NCI-H2107 (cell line): ENCODE measurements at regions not wholly inside any gene's neighbourhood (a gene's known extent, or its start where the extent isn't known, plus 50 kb on each side); places are given as distances from the start of the nearest gene placed in this dataset.
"Not testable (repeated sequence)": the region's sequence is repeated elsewhere in the genome, so short reads cannot be mapped to it uniquely, and the experiment has no call there.

ENCODE experiments used
- DNase-seq: peaks from one replicate; lab custom pipeline; 2025; lab: John Stamatoyannopoulos, UW

- not testable (repeated sequence) for DNase-seq
Measured at GRCh38 chr7:76924756-76925155, 107.4 kb downstream of the SPDYE17 start.

DNA sequence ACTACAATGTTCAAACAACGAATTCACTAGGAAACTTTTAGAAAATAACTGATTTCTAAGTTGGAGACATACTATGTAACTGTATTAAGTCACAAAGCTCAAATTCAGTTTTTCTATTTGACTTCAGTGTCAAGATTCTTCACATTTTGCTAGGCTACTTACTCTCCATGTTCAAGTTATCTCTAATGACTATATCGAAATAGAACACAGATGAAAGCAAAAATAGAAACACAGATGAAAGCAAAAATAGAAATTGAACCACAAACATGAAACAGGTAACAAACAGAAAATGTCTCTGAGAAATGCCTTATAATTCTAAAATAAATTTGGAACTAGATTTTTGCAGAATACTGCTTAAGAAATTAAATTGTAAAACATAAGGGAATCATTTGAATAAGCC is 113.5 kb downstream of the SPDYE17 start:
- DNase-seq, result not testable (repeated sequence)

- not testable (repeated sequence) for DNase-seq
Measured at GRCh38 chr7:76914361-76914760, 117.8 kb downstream of the SPDYE17 start.

- not testable (repeated sequence) for DNase-seq
Measured at GRCh38 chr7:76912011-76912814, 119.9 kb downstream of the SPDYE17 start.

DNA sequence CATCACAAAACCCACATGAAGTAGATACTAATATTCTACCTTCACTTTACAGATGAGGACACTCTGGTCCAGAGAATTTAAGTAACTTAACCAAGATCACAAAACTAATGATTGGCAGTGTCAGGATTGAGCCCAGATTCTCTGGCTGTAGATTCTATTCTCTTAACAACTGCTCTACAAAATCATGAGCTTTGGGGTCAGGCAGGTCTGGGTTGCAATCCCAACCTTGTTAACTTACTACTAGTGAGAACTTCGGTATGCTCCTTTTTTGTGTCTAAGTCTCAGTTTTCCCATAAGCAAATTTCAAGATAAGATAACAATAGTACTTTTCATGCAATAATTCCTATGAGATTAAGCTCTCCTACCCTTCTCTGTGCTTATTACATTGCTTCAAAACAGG is 127.5 kb downstream of the SPDYE17 start:
- DNase-seq, result not testable (repeated sequence)

DNA sequence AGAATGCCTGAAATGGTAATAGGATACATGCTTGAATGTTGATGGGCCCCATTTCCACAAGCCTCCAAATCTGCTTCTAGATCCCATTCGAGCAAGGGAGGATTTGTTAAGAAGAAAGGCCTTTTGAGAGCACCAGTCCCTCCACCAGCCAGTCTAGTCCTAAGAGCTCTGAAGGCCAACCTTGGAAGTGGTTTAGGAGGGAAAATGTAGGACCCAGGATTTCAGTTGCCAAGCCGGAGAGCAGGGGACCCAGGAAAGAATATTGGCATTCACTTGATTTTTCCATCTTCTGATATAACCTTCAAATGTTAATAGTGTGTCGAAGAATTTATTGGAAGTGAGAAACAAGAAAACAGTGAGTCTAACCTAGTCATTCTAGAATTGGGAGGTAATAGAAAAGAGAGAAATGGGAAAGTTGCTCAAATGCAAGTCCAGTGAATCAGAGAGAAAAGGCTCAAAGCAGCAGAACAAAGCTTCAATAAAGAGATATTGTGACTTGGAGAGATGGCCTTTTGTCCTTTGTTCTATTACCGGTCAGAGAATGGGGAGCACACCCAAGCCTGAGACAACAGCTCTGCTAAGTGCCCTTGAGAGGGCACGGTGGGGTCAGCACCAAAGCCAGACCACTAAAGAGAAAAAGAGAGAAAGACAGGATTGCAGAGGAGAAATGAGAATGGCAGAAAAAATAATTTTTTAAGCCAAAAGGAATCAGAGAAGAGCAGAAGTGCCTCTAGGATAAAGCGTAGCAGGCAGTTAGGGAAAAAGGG is 130.0 kb downstream of the SPDYE17 start:
- DNase-seq, result not testable (repeated sequence)

DNA sequence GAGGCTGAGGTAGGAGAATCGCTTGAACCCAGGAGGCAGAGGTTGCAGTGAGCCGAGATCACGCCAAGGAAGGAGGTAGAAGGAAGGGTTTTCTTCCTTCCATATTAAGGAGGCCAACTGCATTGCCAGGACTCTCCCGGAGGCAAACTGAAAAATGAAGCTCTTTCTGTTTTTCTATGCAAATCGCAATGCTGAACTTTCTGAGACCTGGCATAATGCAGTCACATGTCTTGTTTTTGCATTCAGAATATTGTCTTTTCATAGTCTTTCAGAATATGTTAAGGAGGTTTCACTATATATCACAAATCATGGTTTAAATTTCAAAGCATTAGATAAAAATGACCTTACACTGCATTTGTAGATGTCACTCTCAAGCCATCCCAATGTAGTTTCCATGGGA is 133.4 kb downstream of the SPDYE17 start:
- DNase-seq, result not testable (repeated sequence)

GRCh38 chr7:76897007-76897406 is 135.2 kb downstream of the SPDYE17 start:
- not testable (repeated sequence) for DNase-seq

DNA sequence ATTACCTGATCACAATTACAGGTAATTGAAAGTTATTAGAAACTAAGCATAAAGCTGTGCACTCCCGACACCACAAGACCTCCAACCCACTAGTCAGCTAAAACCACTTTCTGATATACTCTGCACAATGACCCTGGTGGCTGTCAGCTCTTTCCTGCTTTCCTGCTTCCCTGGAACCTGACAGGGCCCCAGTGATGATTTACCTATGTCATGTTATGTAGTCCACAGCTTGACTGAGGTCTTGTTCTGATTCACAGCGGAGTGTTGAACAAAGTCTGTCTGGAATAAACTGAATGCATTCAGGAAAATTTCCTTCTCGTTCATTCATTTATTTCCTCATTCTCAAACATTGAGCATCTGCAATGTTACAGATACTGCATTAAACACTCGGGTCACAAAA is 136.5 kb downstream of the SPDYE17 start:
- not testable (repeated sequence) for DNase-seq

DNA sequence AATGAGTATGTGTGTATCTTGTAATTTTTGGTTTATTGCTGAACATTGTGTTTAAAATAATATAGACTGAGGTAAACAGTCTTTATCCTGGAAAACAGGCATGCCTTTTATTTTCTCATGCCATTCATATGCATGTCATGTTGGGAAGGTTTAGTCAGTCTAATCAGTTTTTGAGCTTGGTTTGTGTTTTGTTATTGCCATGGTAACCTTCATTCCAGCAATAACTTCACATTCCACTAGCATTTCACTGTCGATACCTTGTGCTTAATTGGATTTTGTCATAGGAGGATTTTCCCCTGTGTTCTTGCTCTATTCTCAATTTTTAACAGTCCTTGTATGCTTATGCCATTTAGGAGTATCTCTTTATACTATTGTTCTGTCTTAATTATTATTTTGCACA is 140.4 kb downstream of the SPDYE17 start:
- not testable (repeated sequence) for DNase-seq

DNA sequence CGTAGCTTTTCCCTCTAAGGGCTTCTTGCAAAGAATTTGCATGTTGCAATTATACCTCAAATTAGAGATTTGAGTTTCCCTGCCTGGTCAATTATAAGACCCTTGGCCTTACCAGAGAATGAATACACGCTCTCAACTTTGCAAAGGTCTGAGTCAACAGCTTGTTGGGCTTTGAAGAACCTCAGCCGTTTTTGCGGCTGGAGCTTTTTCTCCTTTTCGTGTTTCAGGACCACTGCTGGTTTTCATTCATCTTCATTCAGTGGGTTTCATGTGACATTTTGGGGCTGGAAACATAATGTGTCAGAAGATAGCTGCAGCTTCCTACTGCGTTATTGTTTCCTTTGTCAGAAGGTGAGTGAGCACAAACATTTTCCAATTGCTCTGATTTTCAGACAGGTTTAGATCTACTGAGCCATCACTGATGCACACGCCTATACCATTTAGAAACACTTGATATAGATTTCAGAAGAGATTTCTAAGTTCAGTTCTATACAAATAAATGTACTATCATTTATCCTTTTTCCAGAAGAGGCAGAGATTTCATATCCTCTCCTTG is 152.3 kb downstream of the SPDYE17 start:
- not testable (repeated sequence) for DNase-seq

DNA sequence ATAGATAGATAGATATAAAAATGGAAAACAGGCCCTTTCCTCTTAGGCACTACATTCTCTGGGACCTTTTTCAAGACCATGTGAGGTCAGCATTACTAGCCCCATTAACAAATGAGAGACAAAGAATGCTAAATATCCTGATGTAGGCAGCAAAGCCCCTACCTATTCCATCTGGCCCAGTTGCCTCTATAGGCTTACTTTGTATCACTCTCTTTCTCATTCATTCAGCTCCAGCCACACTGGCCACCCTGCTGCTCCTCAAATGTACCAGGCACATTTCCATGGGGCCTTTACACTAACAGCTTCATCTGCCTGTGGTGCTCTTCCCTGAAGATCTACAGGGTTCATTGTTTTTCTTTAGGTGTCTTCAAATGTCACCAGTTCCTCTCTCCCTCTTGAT is 156.4 kb downstream of the SPDYE17 start:
- DNase-seq, result not testable (repeated sequence)

DNA sequence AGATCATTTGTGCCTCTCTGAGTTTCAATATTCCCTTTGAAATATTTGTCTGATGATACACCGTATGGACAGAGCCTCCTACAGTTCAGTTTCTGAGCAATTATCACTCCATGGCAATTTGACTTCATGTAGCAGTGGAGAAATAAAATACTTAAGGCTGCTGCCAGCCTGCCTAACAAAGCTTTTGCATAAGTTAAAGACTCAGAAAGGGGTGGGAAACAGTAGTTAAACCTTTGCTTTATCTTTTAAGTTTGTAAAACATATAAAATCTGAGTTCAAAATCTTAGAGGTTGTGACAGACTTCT is 161.7 kb downstream of the SPDYE17 start:
- DNase-seq, result not testable (repeated sequence)

DNA sequence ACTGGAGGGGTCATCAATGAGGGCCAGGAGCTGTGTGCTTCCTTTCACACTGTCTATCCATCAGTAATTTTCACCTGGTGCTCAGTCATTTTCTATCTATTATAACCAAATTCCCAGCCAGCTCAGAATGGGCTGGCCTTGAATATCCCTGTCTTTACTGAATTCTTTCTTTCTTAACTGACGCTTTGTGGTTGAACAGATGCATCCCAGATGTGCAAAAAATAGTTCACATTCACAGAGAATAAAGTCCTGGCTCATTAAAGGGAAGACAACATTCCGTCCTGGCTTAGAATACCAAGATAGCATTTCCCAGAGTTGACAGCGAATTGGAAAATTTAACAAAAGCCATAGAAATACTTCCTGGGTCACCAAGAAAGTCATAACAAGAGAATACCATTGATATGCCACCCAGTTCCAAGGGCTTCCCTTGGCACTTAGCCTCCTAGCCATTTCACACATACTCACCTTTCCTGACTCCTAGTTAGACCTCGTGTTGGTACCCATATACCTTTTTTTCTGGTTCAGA is 164.7 kb downstream of the SPDYE17 start:
- not testable (repeated sequence) for DNase-seq

GRCh38 chr7:76863150-76863773 is 168.9 kb downstream of the SPDYE17 start:
- not testable (repeated sequence) for DNase-seq

DNA sequence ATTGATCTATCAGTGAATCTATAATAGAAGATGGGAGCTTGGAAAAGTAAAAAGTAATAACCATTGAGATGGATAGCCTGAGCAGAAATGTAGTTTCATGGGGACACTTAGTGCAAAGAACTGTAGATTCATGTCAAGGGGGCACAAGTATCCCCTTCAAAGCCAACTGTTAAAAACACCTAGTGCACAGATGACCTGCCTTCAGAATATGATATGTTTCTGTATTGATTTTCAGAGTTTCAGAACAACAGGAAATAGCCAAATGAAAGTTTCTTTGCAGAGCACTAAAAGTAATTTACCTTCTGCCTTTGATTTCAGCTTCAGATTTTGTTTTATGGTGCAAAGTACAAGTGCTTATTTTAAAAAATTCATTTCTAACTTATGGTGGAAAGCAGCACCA is 169.9 kb downstream of the SPDYE17 start:
- DNase-seq, result not testable (repeated sequence)

- DNase-seq, result not testable (repeated sequence)
Measured at GRCh38 chr7:76859933-76860332, 172.2 kb downstream of the SPDYE17 start.

DNA sequence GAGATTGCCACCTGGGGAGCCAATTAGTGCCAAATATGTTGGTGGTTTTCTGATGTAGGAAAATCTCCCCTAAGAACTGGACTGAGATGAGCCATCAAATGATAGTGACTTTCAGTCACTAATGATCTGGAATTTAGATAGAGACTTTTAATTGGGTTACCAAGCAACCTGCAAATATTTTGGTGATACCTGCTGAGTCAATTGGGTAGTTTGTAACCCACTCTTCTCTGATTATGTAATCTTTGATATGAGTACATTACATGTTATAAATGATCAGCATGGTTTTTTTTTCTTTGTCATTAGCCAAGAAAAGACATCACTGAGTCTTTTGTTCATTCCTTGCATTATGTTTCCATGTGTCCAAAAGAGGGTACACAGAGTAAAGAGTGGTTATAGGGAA is 177.5 kb downstream of the SPDYE17 start:
- DNase-seq, result not testable (repeated sequence)

- DNase-seq, result not testable (repeated sequence)
Measured at GRCh38 chr7:76852787-76853584, 179.2 kb downstream of the SPDYE17 start.

- not testable (repeated sequence) for DNase-seq
Measured at GRCh38 chr7:76852362-76852761, 179.8 kb downstream of the SPDYE17 start.

DNA sequence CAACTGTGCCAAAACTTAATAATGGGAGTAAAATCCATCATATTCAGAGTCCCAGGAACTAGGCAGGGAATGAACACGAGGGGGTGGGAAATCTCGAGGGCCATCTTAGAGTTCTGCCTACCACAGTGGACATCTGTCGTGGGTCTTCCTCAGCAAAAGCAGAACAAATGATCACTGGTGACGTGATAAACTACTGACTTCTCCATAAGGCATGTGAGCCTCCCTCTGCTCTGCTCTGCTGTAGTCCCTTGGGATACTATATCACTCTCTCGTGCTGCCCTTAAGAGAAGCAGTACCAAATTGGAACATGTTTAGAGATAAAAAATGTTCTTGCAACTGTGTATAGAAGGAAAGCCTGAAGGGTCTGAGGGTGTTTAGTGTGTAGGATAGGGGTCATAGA is 180.5 kb downstream of the SPDYE17 start:
- not testable (repeated sequence) for DNase-seq
